HT1080 (cell line): ENCODE measurements at regions not wholly inside any gene's neighbourhood (a gene's known extent, or its start where the extent isn't known, plus 50 kb on each side); places are given as distances from the start of the nearest gene placed in this dataset.
"Not testable (repeated sequence)": the region's sequence is repeated elsewhere in the genome, so short reads cannot be mapped to it uniquely, and the experiment has no call there.

Source experiments
- DNase-seq: peaks from one replicate; pipeline ENCODE4 v3.0.0-alpha.2; 2015; ENCODE audit warnings: low read depth

GRCh38 chr5:166671811-166672210, 1619.6 kb upstream of the WWC1 start:
- DNase-seq, result peak; percentile 3

- no peak for DNase-seq
Measured at GRCh38 chr5:166672431-166672830, 1619.0 kb upstream of the WWC1 start.

- DNase-seq, result no peak
Measured at GRCh38 chr5:166677891-166678290, 1613.6 kb upstream of the WWC1 start.

GRCh38 chr5:166679331-166679730, 1612.1 kb upstream of the WWC1 start:
- no peak for DNase-seq

- DNase-seq, result no peak
Measured at GRCh38 chr5:166695326-166695725, 1596.1 kb upstream of the WWC1 start.

GRCh38 chr5:166708291-166708690, 1583.2 kb upstream of the WWC1 start:
- peak; percentile 56 for DNase-seq

GRCh38 chr5:166709691-166710090, 1581.8 kb upstream of the WWC1 start:
- DNase-seq, result no peak

GRCh38 chr5:166710271-166710670, 1581.2 kb upstream of the WWC1 start:
- peak; percentile 37 for DNase-seq

GRCh38 chr5:166712447-166713185, 1578.8 kb upstream of the WWC1 start:
- no peak for DNase-seq

- DNase-seq, result no peak
Measured at GRCh38 chr5:166713295-166713694, 1578.2 kb upstream of the WWC1 start.

- no peak for DNase-seq
Measured at GRCh38 chr5:166716856-166717492, 1574.5 kb upstream of the WWC1 start.

- DNase-seq, result peak; percentile 57
Measured at GRCh38 chr5:166719991-166720390, 1571.5 kb upstream of the WWC1 start.

- peak; percentile 91 for DNase-seq
Measured at GRCh38 chr5:166722939-166723338, 1568.5 kb upstream of the WWC1 start.

- DNase-seq, result no peak
Measured at GRCh38 chr5:166724284-166724683, 1567.2 kb upstream of the WWC1 start.

- DNase-seq, result no peak
Measured at GRCh38 chr5:166725593-166725992, 1565.9 kb upstream of the WWC1 start.

GRCh38 chr5:166726406-166726805, 1565.0 kb upstream of the WWC1 start:
- DNase-seq, result no peak

- DNase-seq, result not testable (repeated sequence)
Measured at GRCh38 chr5:166742951-166743350, 1548.5 kb upstream of the WWC1 start.

GRCh38 chr5:166746506-166746905, 1544.9 kb upstream of the WWC1 start:
- no peak for DNase-seq

GRCh38 chr5:166750376-166750775, 1541.1 kb upstream of the WWC1 start:
- DNase-seq, result no peak

GRCh38 chr5:166758151-166758550, 1533.3 kb upstream of the WWC1 start:
- DNase-seq, result no peak

- DNase-seq, result no peak
Measured at GRCh38 chr5:166767858-166768257, 1523.6 kb upstream of the WWC1 start.

GRCh38 chr5:166768536-166768935, 1522.9 kb upstream of the WWC1 start:
- DNase-seq, result peak; percentile 22

- DNase-seq, result peak; percentile 64
Measured at GRCh38 chr5:166772770-166773169, 1518.7 kb upstream of the WWC1 start.
